Muscle of back (tissue), 3 donors: ENCODE measurements at regions not wholly inside any gene's neighbourhood (a gene's known extent, or its start where the extent isn't known, plus 50 kb on each side); places are given as distances from the start of the nearest gene placed in this dataset.
"Not testable (repeated sequence)": the region's sequence is repeated elsewhere in the genome, so short reads cannot be mapped to it uniquely, and the experiment has no call there.

Source experiments
- DNase-seq, 3 donors: peaks; one replicate each; pipeline versions ENCODE4 v3.0.0 to v3.0.0-alpha.2; 2013

DNA sequence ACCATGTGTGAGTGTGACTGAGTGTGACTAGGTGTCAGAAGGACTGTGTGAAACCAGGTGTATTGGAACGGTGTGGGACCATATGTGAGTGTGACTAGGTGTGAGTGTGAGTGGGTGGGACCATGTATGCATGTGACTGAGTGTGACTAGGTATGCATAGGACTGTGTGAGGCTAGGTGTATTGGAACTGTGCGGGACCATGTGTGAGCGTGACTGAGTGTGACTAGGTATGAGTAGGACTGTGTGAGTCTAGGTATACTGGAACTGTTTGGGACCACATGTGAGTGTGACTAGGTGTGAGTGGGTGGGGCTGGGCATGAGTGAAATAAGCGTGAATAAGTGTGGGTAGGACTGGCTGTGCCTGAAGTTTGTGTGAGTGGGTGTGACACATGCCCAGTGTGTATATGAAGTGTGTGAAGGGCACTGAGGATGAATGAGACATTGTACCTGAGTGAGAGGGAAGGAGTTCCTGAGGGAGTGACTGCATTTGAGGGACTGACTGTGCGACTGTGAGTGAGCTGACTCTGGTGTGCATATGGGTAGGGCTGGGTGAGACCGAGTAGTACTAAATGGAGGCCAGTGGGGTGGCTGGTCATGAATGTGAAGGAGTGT, 247.0 kb upstream of the CCDC54 start:
- DNase-seq, result no peak

DNA sequence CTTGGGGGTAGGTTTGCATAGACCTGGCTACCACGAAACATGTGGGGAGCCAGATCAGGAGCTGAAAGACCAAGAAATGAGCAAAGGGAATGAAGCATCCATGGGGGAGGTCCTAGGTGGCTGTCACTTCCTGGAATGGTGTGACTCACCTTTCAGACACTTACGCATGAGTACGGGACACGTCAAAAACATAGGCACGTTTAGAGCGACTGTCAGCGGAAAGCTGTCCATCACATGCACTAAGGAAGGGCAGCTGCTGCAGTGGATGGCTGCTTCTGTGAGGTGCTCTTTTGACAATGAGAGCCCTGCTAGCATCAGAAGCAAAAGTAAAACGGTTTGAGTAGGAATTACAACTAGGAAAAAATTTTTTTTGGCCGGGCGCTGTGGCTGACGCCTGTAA, 244.6 kb upstream of the CCDC54 start:
- DNase-seq, result no peak

DNA sequence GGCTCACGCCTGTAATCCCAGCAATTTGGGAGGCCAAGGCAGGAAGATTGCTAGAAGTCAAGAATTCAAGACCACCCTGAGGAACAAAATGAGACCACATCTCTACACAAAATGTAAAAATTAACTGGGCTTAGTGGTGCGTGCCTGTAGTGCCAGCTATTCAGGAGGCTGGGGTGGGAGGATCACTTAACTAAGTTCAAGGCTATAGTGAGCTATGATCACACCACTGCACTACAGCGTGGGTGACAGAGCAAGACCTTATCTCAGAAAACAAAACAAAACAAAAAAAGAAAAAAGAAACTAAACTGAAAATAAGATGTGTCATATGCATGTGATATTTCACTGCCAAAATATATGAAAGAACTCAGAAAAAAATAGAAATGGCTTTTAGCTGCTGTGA, 243.3 kb upstream of the CCDC54 start:
- DNase-seq, result no peak

GRCh38 chr3:107142171-107142570, 235.1 kb upstream of the CCDC54 start:
- DNase-seq, result no peak

- peak; percentile 52 to 81 (median 65) for DNase-seq
Measured at GRCh38 chr3:107142786-107143575, 234.3 kb upstream of the CCDC54 start.

- no peak for DNase-seq
Measured at GRCh38 chr3:107150675-107151074, 226.6 kb upstream of the CCDC54 start.

GRCh38 chr3:107153981-107154380, 223.3 kb upstream of the CCDC54 start:
- DNase-seq, result no peak

- no peak for DNase-seq
Measured at GRCh38 chr3:107172411-107172810, 204.8 kb upstream of the CCDC54 start.

GRCh38 chr3:107184375-107184774, 192.9 kb upstream of the CCDC54 start:
- no peak for DNase-seq

DNA sequence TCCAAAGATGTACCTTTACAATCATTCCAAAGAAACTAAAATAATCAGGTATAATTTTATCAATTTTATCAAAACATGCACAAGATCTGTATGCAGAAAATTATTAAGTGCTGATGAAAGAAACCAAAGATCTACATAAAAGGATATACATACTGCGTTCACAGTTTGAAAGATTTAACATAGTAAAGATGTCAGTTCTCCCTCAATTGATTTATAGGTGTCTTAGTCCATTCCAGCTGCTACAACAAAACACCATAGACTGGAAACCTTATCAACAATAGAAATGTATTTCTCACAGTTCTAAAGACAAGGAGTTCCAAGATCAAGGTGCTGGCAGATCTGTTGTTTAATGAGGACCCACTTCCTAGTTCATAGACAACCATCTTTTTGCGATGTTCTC, 189.0 kb upstream of the CCDC54 start:
- no peak for DNase-seq

DNA sequence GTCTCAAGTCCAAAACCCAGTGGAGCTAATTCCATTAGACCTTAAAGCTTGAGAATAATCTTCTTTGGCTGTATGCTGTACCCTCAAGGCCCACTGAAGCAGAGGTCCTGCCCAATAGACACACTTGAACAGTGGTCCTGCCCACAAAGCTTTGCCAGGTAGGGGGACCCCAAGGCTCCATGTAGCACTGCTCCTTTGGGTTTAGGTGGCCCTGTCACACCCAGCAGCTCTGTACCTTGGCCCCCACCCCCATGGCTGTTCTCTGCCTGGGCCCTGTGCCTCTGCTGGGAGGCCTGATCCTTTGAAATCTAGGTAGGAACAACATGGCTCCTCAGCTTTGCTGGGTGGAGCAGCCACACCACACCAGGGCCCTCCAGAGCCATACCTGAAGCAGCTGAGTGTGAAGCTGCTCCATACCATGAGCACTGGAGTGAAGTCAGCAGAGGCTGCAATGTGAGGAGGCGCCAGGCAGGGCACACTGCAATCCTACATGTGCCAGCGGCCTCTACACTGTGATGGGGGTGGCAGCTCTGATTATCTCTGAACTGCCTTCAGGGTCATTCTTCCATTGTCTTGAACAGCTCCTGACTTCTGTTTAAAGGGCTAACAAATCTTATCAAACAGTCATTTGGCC, 188.0 kb upstream of the CCDC54 start:
- no peak for DNase-seq

- no peak for DNase-seq
Measured at GRCh38 chr3:107193116-107193515, 184.1 kb upstream of the CCDC54 start.

DNA sequence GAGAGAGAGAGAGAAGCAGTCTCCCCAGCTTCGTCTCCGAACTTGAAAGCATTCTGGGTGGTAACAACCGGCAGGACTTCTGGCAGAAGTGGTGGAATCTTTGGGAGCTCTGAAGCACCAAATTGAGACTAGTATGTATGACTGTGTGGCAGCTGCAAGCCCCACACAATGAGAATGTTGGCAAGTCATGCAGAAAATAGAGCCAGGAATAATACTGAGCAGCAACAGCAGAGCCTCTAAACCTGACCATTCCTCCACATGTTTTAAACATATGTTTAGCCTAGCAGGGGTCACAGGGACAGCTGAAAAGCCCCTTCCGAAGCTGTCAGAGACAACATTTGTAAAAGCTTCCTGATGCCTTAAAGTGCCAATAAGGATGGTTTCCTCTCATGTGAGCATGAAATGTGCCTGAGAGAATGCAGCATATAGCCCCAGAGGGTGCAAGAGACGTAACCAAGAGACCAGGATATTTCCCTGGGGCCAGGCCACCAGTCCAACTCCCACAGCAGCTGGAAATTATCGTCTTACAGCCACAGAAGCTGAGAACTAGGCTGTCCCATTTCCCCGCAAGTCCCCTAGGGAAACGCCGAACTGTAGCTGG, 178.6 kb upstream of the CCDC54 start:
- DNase-seq, result peak; percentile 80 to 91 (median 81)

- DNase-seq, result no peak
Measured at GRCh38 chr3:107201146-107201545, 176.1 kb upstream of the CCDC54 start.

- not testable (repeated sequence) for DNase-seq
Measured at GRCh38 chr3:107202885-107203284, 174.4 kb upstream of the CCDC54 start.

DNA sequence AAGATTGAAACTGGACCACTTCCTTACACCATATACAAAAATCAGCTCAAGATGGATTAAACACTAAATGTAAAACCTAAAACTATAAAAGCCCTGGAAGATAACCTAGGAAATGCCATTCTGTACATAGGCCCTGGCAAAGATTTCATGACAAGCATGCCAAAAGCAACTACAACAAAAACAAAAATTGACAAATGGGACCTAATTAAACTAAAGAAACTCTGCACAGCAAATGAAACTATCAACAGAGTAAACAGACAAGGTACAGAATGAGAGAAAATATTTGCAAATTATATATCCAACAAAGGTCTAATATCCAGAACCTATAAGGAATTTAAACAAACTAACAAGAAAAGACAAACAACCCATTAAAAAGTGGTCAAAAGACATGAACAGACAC, 173.1 kb upstream of the CCDC54 start:
- no peak for DNase-seq

GRCh38 chr3:107205358-107205757, 171.9 kb upstream of the CCDC54 start:
- DNase-seq, result no peak

DNA sequence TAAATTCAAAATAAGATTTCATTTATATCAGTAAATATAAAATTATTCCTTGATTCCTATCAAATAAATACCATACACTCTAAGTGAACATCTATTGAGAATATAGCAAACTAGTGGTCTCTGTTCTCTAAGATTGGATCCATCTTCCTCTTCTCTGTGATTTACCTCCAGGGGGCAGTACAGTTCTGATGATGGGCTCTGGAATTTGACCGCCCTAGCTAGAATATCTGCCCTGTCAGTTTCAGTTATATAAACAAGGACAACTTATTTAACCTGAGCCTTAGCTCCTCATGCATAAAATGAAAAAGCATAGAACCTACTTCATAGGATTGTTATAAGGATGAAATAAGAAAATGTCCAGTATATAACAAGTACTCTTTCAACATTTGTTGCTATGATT, 171.1 kb upstream of the CCDC54 start:
- peak in 1 of 3 donors; percentile 50 for DNase-seq

GRCh38 chr3:107206945-107207344, 170.3 kb upstream of the CCDC54 start:
- peak in 1 of 3 donors; percentile 44 for DNase-seq

DNA sequence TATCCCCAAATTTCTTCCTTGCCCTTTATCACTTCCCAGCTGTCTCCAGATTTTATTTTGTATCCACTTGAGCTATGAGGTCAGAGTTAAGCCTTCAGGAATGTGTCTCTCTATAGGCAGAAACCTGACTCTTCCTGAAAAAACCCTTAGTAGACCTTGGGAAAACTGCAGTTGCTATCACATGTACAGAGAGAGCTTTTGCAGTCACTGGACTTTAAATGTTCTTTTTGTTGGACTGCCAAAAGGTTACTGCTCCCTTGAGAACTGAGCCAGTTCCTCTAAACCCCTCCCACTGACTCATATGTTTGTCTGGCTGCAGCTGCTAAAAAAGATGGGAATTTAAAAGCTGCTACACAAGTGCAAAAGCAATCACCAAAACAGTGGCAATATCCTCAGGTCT, 169.1 kb upstream of the CCDC54 start:
- peak; percentile 93 to 97 (median 96) for DNase-seq

GRCh38 chr3:107208796-107209195, 168.4 kb upstream of the CCDC54 start:
- peak in 1 of 3 donors; percentile 55 for DNase-seq

- peak in 2 of 3 donors; percentile 58 to 85 for DNase-seq
Measured at GRCh38 chr3:107209302-107209990, 167.8 kb upstream of the CCDC54 start.
